Smooth muscle cell (in vitro differentiated cells): ENCODE measurements at regions not wholly inside any gene's neighbourhood (a gene's known extent, or its start where the extent isn't known, plus 50 kb on each side); places are given as distances from the start of the nearest gene placed in this dataset.

Source experiments
- DNase-seq: peaks from one replicate; lab custom pipeline; 2025; ENCODE audit not compliant: unreplicated experiment; lab: John Stamatoyannopoulos, UW
- H2AFZ ChIP-seq: fragments of 200-600 bp; sonication (generic); 2 replicates; pipeline ENCODE4 v1.6.0; 2016; ENCODE audit warnings: antibody characterized with exemption, low read depth, mild to moderate bottlenecking
- H3F3A ChIP-seq: fragments of 200-600 bp; sonication (generic); 2 replicates; pipeline ENCODE4 v1.6.0; 2017; ENCODE audit warnings: antibody characterized with exemption, low read depth
- H3K27ac ChIP-seq: fragments of 200-600 bp; sonication (generic); 2 replicates; pipeline ENCODE4 v1.5.1; 2016; ENCODE audit warnings: low read depth, mild to moderate bottlenecking
- H3K27me3 ChIP-seq: fragments of 200-600 bp; sonication (generic); 2 replicates; pipeline ENCODE4 v1.6.1; 2016; ENCODE audit warnings: low read depth, mild to moderate bottlenecking
- H3K36me3 ChIP-seq: fragments of 200-600 bp; sonication (generic); 2 replicates; pipeline ENCODE4 v1.5.1; 2016; ENCODE audit warnings: low read depth
- H3K4me1 ChIP-seq: fragments of 200-600 bp; sonication (generic); 2 replicates; pipeline ENCODE4 v1.5.1; 2016; ENCODE audit warnings: low read depth
- H3K4me2 ChIP-seq: fragments of 200-600 bp; sonication (generic); 2 replicates; pipeline ENCODE4 v1.6.0; 2016; ENCODE audit warnings: mild to moderate bottlenecking
- H3K4me3 ChIP-seq: fragments of 200-600 bp; sonication (generic); 2 replicates; pipeline ENCODE4 v1.5.1; 2016; ENCODE audit warnings: mild to moderate bottlenecking
- H3K79me2 ChIP-seq: fragments of 200-600 bp; sonication (generic); 2 replicates; pipeline ENCODE4 v1.6.0; 2016; ENCODE audit warnings: low read depth, mild to moderate bottlenecking
- H3K9ac ChIP-seq: fragments of 200-600 bp; sonication (generic); 2 replicates; pipeline ENCODE4 v1.6.0; 2016; ENCODE audit warnings: low read depth
- H3K9me3 ChIP-seq: fragments of 200-600 bp; sonication (generic); replicated peaks from 2 replicates; pipeline ENCODE4 v1.5.1; 2016; ENCODE audit warnings: low read depth
- H4K20me1 ChIP-seq: fragments of 200-600 bp; sonication (generic); 2 replicates; pipeline ENCODE4 v1.6.0; 2016; ENCODE audit warnings: low read depth
- WGBS: methylation state at CpG from one replicate; pipeline ENCODE4 v1.1.7; 2016; ENCODE audit warnings: low lambda C conversion rate; 5-methylcytosine and 5-hydroxymethylcytosine counted together
- TF ChIP-seq, protein P1 (sequence below): fragments of 200-600 bp; sonication (generic); IDR thresholded peaks from 2 replicates; pipeline ENCODE4 v1.5.1; 2017; ENCODE audit warnings: borderline replicate concordance, mild to moderate bottlenecking, antibody characterized with exemption; ENCODE audit not compliant: insufficient read depth, poor library complexity, severe bottlenecking

DNA sequence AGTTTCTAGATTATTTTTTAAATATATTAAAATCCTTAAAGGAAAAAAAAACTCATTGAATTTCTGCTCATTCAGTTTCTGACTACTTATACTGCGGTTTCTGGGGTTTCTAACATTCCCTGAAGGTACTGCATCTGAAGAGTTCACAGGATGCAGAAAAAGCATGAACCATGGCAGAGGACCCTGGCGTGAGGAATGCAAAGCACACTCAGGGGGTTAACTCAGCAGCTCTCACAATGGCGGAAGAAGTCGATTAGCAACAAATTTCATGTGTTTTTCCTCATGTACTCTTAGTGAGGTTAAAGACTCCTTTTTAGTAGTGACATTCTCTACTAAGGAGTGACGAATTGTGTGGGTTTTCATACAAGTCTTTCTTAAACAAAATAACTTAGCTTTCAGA is 975.6 kb downstream of the NCAM2 start:
- WGBS, result 75% methylated on average over 5 of the region's 5 CpGs
- H4K20me1 ChIP-seq, result no peaks in the 10 kb centered on the region
- H3K9me3 ChIP-seq, result no peaks in the 10 kb centered on the region
- H3K27ac ChIP-seq, result no peak overlapping the region
- H3K27me3 ChIP-seq, result no peaks in the 10 kb centered on the region
- H3F3A ChIP-seq, result no peaks in the 10 kb centered on the region
- no peaks in the 10 kb centered on the region for H3K4me1 ChIP-seq
- H3K4me2 ChIP-seq, result no peak overlapping the region
- no peak for DNase-seq
- H3K79me2 ChIP-seq, result no peaks in the 10 kb centered on the region
- no peak overlapping the region for H3K4me3 ChIP-seq
- no peak overlapping the region for H2AFZ ChIP-seq
- H3K9ac ChIP-seq, result no peak overlapping the region
- H3K36me3 ChIP-seq, result no peaks in the 10 kb centered on the region
- TF ChIP-seq, protein P1, sequence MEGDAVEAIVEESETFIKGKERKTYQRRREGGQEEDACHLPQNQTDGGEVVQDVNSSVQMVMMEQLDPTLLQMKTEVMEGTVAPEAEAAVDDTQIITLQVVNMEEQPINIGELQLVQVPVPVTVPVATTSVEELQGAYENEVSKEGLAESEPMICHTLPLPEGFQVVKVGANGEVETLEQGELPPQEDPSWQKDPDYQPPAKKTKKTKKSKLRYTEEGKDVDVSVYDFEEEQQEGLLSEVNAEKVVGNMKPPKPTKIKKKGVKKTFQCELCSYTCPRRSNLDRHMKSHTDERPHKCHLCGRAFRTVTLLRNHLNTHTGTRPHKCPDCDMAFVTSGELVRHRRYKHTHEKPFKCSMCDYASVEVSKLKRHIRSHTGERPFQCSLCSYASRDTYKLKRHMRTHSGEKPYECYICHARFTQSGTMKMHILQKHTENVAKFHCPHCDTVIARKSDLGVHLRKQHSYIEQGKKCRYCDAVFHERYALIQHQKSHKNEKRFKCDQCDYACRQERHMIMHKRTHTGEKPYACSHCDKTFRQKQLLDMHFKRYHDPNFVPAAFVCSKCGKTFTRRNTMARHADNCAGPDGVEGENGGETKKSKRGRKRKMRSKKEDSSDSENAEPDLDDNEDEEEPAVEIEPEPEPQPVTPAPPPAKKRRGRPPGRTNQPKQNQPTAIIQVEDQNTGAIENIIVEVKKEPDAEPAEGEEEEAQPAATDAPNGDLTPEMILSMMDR, result no peak

DNA sequence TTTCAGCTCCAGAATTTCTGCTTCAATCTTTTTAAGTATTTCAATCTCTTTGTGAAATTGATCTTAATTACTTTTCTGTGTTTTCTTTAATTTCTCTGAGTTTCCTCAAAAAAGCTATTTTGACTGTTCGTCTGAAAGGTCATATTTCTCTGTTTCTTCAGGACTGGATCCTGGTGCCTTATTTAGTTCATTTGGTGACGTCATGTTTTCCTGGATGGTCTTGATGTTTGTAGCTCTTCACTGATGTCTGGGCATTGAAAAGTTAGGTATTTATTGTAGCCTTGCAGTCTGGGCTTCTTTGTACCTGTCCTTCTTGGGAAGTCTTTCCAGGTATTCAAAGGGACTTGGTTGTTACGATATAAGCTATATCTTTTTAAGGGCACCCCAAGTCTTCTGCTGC is 998.7 kb downstream of the NCAM2 start:
- Histone ChIP-seq H3K4me3 (no peak overlapping the region), H3K79me2 (no peaks in the 10 kb centered on the region), H3F3A (no peaks in the 10 kb centered on the region), H3K4me2 (no peak overlapping the region), H3K4me1 (no peaks in the 10 kb centered on the region), H2AFZ (no peak overlapping the region), H3K27ac (no peak overlapping the region), H4K20me1 (no peaks in the 10 kb centered on the region), H3K9ac (no peak overlapping the region), H3K27me3 (no peaks in the 10 kb centered on the region), H3K9me3 (no peaks in the 10 kb centered on the region), H3K36me3 (no peaks in the 10 kb centered on the region)
- 83% methylated on average over 3 of the region's 3 CpGs for WGBS
- DNase-seq, result no peak
- TF ChIP-seq, protein P1, result no peak

DNA sequence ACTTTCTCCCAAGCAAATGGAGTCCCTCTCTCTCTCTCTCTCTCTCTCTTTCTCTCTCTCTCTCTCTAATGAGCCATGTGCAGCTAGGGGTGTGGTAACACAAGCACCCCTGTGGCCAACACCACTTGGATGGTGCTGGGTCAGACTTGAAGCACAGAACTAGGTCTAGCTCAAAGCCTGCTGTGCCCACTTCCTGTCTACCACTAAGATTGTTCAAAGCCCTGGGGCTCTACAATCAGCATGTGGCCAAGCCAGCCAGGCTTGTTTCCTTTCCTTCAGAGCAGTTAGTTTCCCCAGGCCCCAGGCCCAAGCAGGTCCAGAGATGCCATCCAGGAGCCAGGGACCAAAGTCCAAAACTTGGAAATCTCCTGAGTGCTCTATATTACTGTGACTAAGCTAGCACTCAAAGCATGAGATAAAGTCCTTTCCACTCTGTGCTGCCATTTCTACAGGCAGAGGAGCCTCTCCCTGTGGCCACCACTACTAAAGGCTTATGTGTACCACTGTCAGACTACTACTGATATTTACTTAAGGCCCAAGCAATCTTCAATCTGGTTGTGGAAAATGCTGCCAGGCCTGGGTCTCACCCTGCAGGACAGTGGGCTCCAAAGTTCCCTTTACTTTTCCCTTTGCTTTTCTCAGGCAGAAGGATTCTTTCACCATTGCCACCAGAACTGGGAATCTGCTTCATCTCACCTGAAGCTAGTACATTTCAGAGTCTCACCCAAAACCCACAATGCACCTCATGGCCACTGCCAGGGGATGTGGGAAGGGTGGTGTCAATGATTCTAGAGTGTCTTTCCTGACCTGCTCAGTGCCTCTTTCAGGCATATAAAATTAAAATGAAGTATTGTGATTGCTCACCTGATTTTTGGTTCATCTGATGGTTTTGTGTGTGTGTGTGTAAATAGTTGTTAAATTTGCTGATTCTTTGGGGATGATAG is 999.5 kb downstream of the NCAM2 start:
- TF ChIP-seq, protein P1, result no peak
- Histone ChIP-seq H3K4me2 (no peak overlapping the region), H2AFZ (no peak overlapping the region), H3K27me3 (no peaks in the 10 kb centered on the region), H4K20me1 (no peaks in the 10 kb centered on the region), H3F3A (no peaks in the 10 kb centered on the region), H3K9me3 (no peaks in the 10 kb centered on the region), H3K9ac (no peak overlapping the region), H3K4me3 (no peak overlapping the region), H3K27ac (no peak overlapping the region), H3K79me2 (no peaks in the 10 kb centered on the region), H3K4me1 (no peaks in the 10 kb centered on the region), H3K36me3 (no peaks in the 10 kb centered on the region)
- no peak for DNase-seq

DNA sequence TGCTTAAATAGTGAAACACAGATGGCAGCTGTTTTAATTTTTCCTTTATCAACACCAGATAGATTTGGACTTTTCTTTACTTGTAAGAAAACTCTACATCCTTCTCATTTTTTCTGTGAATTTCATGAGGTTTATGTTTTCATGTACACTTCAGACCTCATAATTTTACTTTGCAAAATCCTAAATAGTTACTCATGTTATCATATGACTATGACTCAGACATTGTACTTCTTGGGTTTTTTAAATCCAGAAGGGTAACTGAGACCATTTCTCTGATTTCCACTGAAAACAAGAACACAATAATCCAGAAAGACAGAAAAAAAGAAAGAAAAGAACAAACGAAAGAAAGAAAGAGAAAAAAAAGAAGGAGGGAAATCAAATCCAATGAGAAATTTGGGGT is 1021.6 kb downstream of the NCAM2 start:
- TF ChIP-seq, protein P1, result no peak
- Histone ChIP-seq H3K27me3 (no peaks in the 10 kb centered on the region), H3K4me3 (no peak overlapping the region), H3K4me2 (peak overlapping the region; percentile 66), H3F3A (no peaks in the 10 kb centered on the region), H2AFZ (peak overlapping the region; percentile 75), H3K36me3 (no peaks in the 10 kb centered on the region), H3K79me2 (no peaks in the 10 kb centered on the region), H3K27ac (peak overlapping the region; percentile 79), H4K20me1 (no peaks in the 10 kb centered on the region), H3K4me1 (peaks cover 6% of the 10 kb centered on the region), H3K9ac (peak overlapping the region; percentile 41), H3K9me3 (no peaks in the 10 kb centered on the region)
- 54% methylated on average over 1 of the region's 1 CpG for WGBS
- no peak for DNase-seq
